ENCODE measurements at regions not wholly inside any gene's neighbourhood (a gene's known extent, or its start where the extent isn't known, plus 50 kb on each side); places are given as distances from the start of the nearest gene placed in this dataset.

- TF ChIP-seq POLR2A (IDR thresholded peaks at IDR 0.05): no peak
- TF ChIP-seq CTCF (IDR thresholded peaks at IDR 0.05): no peak
Measured at GRCh38 chr10:111261081-111261615, 184.3 kb downstream of the ADRA2A start.
